ENCODE measurements at regions not wholly inside any gene's neighbourhood (a gene's known extent, or its start where the extent isn't known, plus 50 kb on each side); places are given as distances from the start of the nearest gene placed in this dataset.
A peak's percentile ranks its signal among the peaks of the same experiment; 100 is the strongest.
"Not testable (repeated sequence)": the region's sequence is repeated elsewhere in the genome, so short reads cannot be mapped to it uniquely, and the experiment has no call there.

GRCh38 chr10:53650794-53651193 lies 878.2 kb upstream of the MBL2 start:
- DNase-seq (ENCODE audit: low read depth) = no peak

GRCh38 chr10:53647221-53647620 lies 874.6 kb upstream of the MBL2 start:
- DNase-seq (ENCODE audit: low read depth) = not testable (repeated sequence)

GRCh38 chr10:53646525-53646924 lies 873.9 kb upstream of the MBL2 start:
- no peak for DNase-seq (ENCODE audit: low read depth)

GRCh38 chr10:53645951-53646350 lies 873.4 kb upstream of the MBL2 start:
- no peak for DNase-seq (ENCODE audit: low read depth)

- DNase-seq (ENCODE audit: low read depth) = no peak
Observed at GRCh38 chr10:53638006-53638405, 865.4 kb upstream of the MBL2 start.

GRCh38 chr10:53624722-53625121 lies 852.1 kb upstream of the MBL2 start:
- DNase-seq (ENCODE audit: low read depth) = no peak

GRCh38 chr10:53622201-53622600 lies 849.6 kb upstream of the MBL2 start:
- no peak for DNase-seq (ENCODE audit: low read depth)

- DNase-seq (ENCODE audit: low read depth) = no peak
Observed at GRCh38 chr10:53619671-53620070, 847.1 kb upstream of the MBL2 start.

- DNase-seq (ENCODE audit: low read depth) = no peak
Observed at GRCh38 chr10:53607691-53608090, 835.1 kb upstream of the MBL2 start.

- DNase-seq (ENCODE audit: low read depth) = no peak
Observed at GRCh38 chr10:53606981-53607380, 834.4 kb upstream of the MBL2 start.

GRCh38 chr10:53601260-53601875 lies 828.8 kb upstream of the MBL2 start:
- peak; percentile 44 for DNase-seq (ENCODE audit: low read depth)

GRCh38 chr10:53598914-53599313 lies 826.3 kb upstream of the MBL2 start:
- no peak for DNase-seq (ENCODE audit: low read depth)

GRCh38 chr10:53597835-53598251 lies 825.3 kb upstream of the MBL2 start:
- no peak for DNase-seq (ENCODE audit: low read depth)

- no peak for DNase-seq (ENCODE audit: low read depth)
Observed at GRCh38 chr10:53580465-53580864, 807.9 kb upstream of the MBL2 start.

GRCh38 chr10:53579773-53580172 lies 807.2 kb upstream of the MBL2 start:
- no peak for DNase-seq (ENCODE audit: low read depth)

GRCh38 chr10:53574024-53574423 lies 801.4 kb upstream of the MBL2 start:
- no peak for DNase-seq (ENCODE audit: low read depth)

GRCh38 chr10:53573498-53573897 lies 800.9 kb upstream of the MBL2 start:
- no peak for DNase-seq (ENCODE audit: low read depth)

GRCh38 chr10:53572799-53573198 lies 800.2 kb upstream of the MBL2 start:
- DNase-seq (ENCODE audit: low read depth) = no peak

GRCh38 chr10:53570221-53570620 lies 797.6 kb upstream of the MBL2 start:
- no peak for DNase-seq (ENCODE audit: low read depth)

- DNase-seq (ENCODE audit: low read depth) = no peak
Observed at GRCh38 chr10:53569455-53569854, 796.9 kb upstream of the MBL2 start.

- no peak for DNase-seq (ENCODE audit: low read depth)
Observed at GRCh38 chr10:53548664-53549063, 776.1 kb upstream of the MBL2 start.

GRCh38 chr10:53547364-53547763 lies 774.8 kb upstream of the MBL2 start:
- DNase-seq (ENCODE audit: low read depth) = no peak

GRCh38 chr10:53543410-53543809 lies 770.8 kb upstream of the MBL2 start:
- no peak for DNase-seq (ENCODE audit: low read depth)

- no peak for DNase-seq (ENCODE audit: low read depth)
Observed at GRCh38 chr10:53537508-53537907, 764.9 kb upstream of the MBL2 start.

- no peak for DNase-seq (ENCODE audit: low read depth)
Observed at GRCh38 chr10:53536322-53536721, 763.7 kb upstream of the MBL2 start.

Data from iris pigment epithelial cell (primary cell).